ENCODE measurements at regions not wholly inside any gene's neighbourhood (a gene's known extent, or its start where the extent isn't known, plus 50 kb on each side); places are given as distances from the start of the nearest gene placed in this dataset.

DNA sequence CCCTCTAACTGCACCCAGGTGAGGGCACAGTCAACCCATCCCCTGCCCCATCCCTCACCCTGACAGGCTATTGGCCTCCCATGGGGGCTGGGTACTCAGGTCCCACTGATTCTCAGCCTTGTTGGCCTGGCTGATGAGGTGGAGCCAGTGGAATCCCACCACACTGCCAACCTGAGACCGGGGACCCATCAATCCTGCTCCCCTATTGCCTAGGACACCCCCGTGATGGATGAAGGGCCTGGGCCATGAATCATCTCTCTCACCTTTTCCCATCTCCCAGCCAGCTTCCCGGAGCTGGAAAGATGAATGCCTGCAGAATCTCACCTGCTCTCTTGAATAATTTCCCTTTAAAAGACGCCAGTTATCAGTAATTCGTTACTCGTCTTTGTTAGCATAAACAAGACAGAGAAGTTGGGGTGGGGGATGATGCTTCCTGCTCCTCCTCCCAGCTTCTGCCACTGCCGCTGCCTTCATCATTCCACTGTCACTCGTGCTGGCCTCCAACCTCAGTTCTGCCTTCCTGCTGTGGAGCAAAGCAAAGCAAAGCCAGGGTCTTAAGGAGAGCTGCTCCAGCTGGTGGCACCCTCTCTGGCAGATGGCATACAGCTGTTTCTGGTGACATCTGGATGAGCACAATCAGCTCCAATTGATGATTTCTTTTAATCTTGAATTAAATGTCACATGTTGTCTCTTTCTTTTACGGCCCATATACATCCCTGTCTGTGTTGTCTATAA lies 204.0 kb upstream of the NECTIN1 start:
- TF ChIP-seq, protein P1, sequence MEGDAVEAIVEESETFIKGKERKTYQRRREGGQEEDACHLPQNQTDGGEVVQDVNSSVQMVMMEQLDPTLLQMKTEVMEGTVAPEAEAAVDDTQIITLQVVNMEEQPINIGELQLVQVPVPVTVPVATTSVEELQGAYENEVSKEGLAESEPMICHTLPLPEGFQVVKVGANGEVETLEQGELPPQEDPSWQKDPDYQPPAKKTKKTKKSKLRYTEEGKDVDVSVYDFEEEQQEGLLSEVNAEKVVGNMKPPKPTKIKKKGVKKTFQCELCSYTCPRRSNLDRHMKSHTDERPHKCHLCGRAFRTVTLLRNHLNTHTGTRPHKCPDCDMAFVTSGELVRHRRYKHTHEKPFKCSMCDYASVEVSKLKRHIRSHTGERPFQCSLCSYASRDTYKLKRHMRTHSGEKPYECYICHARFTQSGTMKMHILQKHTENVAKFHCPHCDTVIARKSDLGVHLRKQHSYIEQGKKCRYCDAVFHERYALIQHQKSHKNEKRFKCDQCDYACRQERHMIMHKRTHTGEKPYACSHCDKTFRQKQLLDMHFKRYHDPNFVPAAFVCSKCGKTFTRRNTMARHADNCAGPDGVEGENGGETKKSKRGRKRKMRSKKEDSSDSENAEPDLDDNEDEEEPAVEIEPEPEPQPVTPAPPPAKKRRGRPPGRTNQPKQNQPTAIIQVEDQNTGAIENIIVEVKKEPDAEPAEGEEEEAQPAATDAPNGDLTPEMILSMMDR (IDR thresholded peaks at IDR 0.05; ENCODE audit: low read length), result no peak
- no peak for TF ChIP-seq EZH2 (IDR thresholded peaks at IDR 0.05; ENCODE audit: borderline replicate concordance, low read length)

Data from OCI-LY1 (cell line).